ENCODE measurements at regions not wholly inside any gene's neighbourhood (a gene's known extent, or its start where the extent isn't known, plus 50 kb on each side); places are given as distances from the start of the nearest gene placed in this dataset.
A peak's percentile ranks its signal among the peaks of the same experiment; 100 is the strongest.
"Not testable (repeated sequence)": the region's sequence is repeated elsewhere in the genome, so short reads cannot be mapped to it uniquely, and the experiment has no call there.

DNA sequence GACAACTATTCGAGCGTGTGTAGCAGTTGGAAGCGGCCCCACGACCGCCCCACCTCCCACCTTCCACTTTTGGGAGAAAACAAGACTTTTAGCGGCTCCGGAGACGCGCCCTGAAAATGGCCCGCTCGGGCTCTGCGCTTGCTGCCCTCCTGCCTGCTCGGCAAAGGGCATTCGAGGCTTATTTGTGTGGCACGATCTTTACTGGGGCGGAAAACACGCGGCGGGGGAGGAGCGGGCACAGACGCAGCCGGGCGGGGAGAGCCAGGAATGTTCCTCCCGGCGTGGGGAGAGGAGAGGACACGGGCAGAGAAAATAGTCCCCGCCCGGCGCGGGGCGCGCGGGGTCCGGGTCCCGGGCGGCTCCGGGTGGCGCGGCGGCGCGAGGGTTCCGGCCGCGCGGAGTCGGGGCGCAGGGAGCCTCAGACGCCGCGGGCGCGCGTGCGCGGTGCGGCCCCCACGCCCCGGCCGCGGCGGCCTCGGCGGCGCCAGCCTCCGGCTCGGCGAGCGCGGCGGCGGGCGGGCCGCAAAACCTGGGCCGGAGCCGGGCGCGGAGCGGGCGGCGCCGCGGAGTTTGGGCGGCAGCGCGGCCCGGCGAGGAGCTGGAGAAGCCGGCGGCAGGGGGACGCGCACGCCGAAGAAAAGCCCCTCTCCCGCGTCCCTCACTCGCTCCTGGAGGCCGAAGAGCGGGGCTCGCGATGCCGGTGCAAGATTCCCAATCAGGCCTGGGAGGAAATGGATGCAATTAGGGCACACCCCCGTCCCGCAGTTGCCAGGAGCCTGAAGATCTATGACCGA, 90.0 kb upstream of the ARID1B start:
- Histone ChIP-seq H3K9me3 (ENCODE audit: low read depth, low read length) (no peaks in the 10 kb centered on the region), H3K27ac (peak overlapping the region; percentile 99), H3K36me3 (ENCODE audit: insufficient read depth, low read length) (no peaks in the 10 kb centered on the region), H3K9ac (ENCODE audit: insufficient read length) (peak overlapping the region; percentile 99), H3K4me3 (peak overlapping the region; percentile 98)
- DNase-seq (ENCODE audit: low read depth, low spot score), result no peak
- peak; percentile 78; the same call in 1 of the 2 replicates for TF ChIP-seq POLR2AphosphoS5 (IDR thresholded peaks at IDR 0.05; ENCODE audit: borderline replicate concordance, low read depth, low read length)
- TF ChIP-seq EZH2 (IDR thresholded peaks at IDR 0.05), result no peak

DNA sequence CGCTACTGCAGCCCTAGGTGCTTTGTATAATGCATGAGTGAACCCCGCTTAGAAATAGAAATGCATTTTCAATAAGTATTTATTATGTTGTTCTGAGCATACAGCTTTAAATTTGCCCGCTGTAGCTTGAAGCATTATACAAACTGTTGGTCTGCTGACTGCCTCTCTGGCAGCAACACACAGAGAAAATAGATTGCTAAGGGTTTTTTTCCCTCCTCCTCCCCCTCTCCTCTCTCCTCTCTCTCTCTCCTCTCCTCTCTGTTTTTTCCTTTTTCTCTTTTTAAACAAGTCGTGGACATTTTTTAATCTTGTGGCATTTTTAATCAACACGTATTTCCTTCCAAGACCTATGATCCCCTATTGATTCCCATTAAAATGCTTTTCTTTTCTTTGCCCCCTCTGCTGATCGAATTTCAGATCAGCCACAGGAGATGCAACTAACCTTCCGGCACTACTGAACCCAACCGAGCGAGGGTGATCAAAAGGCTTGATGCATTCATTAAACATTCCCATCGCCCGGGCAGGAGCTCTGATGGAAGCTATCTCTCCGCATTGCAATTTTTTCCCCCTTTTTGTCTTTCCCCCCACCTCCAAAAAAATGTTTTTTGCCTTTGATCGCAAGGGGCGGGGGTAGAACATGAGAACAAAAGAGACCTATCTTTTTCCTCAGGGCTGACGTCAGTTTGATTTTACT, 90.7 kb upstream of the ARID1B start:
- peak overlapping the region; percentile 98 for H3K4me3 ChIP-seq
- peak overlapping the region; percentile 99 for H3K27ac ChIP-seq
- no peaks in the 10 kb centered on the region for H3K36me3 ChIP-seq (ENCODE audit: insufficient read depth, low read length)
- H3K9ac ChIP-seq (ENCODE audit: insufficient read length), result peak overlapping the region; percentile 99
- no peaks in the 10 kb centered on the region for H3K9me3 ChIP-seq (ENCODE audit: low read depth, low read length)
- TF ChIP-seq FOXP2 (optimal IDR thresholded peaks at IDR 0.05; ENCODE audit: control extremely low read depth, extremely low read length, insufficient read depth) (no peak), EZH2 (IDR thresholded peaks at IDR 0.05) (no peak), POLR2AphosphoS5 (IDR thresholded peaks at IDR 0.05; ENCODE audit: borderline replicate concordance, low read depth, low read length) (peak; percentile 39; the same call in 1 of the 2 replicates)
- DNase-seq (ENCODE audit: low read depth, low spot score), result peak; percentile 59

- Histone ChIP-seq H3K9ac (ENCODE audit: insufficient read length) (peak overlapping the region; percentile 99), H3K9me3 (ENCODE audit: low read depth, low read length) (no peaks in the 10 kb centered on the region), H3K36me3 (ENCODE audit: insufficient read depth, low read length) (no peaks in the 10 kb centered on the region), H3K27ac (peak overlapping the region; percentile 99), H3K4me3 (peak overlapping the region; percentile 98)
- TF ChIP-seq EZH2 (IDR thresholded peaks at IDR 0.05) (no peak), POLR2AphosphoS5 (IDR thresholded peaks at IDR 0.05; ENCODE audit: borderline replicate concordance, low read depth, low read length) (no peak), FOXP2 (optimal IDR thresholded peaks at IDR 0.05; ENCODE audit: control extremely low read depth, extremely low read length, insufficient read depth) (no peak)
- no peak for DNase-seq (ENCODE audit: low read depth, low spot score)
Observed at GRCh38 chr6:156685823-156686222, 91.4 kb upstream of the ARID1B start.

GRCh38 chr6:156683821-156684220, 93.4 kb upstream of the ARID1B start:
- no peak for TF ChIP-seq POLR2AphosphoS5 (IDR thresholded peaks at IDR 0.05; ENCODE audit: borderline replicate concordance, low read depth, low read length)
- no peak for TF ChIP-seq EZH2 (IDR thresholded peaks at IDR 0.05)
- TF ChIP-seq FOXP2 (optimal IDR thresholded peaks at IDR 0.05; ENCODE audit: control extremely low read depth, extremely low read length, insufficient read depth), result no peak
- Histone ChIP-seq H3K27ac (no peak overlapping the region), H3K4me3 (no peak overlapping the region), H3K36me3 (ENCODE audit: insufficient read depth, low read length) (no peaks in the 10 kb centered on the region), H3K9me3 (ENCODE audit: low read depth, low read length) (no peaks in the 10 kb centered on the region), H3K9ac (ENCODE audit: insufficient read length) (no peak overlapping the region)
- DNase-seq (ENCODE audit: low read depth, low spot score), result no peak

GRCh38 chr6:156676721-156677120, 100.5 kb upstream of the ARID1B start:
- TF ChIP-seq POLR2AphosphoS5 (IDR thresholded peaks at IDR 0.05; ENCODE audit: borderline replicate concordance, low read depth, low read length) (no peak), EZH2 (IDR thresholded peaks at IDR 0.05) (no peak)
- Histone ChIP-seq H3K36me3 (ENCODE audit: insufficient read depth, low read length) (no peaks in the 10 kb centered on the region), H3K9ac (ENCODE audit: insufficient read length) (no peak overlapping the region), H3K9me3 (ENCODE audit: low read depth, low read length) (peaks cover 4% of the 10 kb centered on the region; the same call in 1 of the 2 replicates), H3K27ac (no peak overlapping the region), H3K4me3 (no peak overlapping the region)
- no peak for DNase-seq (ENCODE audit: low read depth, low spot score)

- Histone ChIP-seq H3K36me3 (ENCODE audit: insufficient read depth, low read length) (no peaks in the 10 kb centered on the region), H3K27ac (no peak overlapping the region), H3K9me3 (ENCODE audit: low read depth, low read length) (peaks cover 4% of the 10 kb centered on the region; the same call in 1 of the 2 replicates), H3K9ac (ENCODE audit: insufficient read length) (no peak overlapping the region), H3K4me3 (no peak overlapping the region)
- TF ChIP-seq POLR2AphosphoS5 (IDR thresholded peaks at IDR 0.05; ENCODE audit: borderline replicate concordance, low read depth, low read length) (no peak), FOXP2 (optimal IDR thresholded peaks at IDR 0.05; ENCODE audit: control extremely low read depth, extremely low read length, insufficient read depth) (no peak), EZH2 (IDR thresholded peaks at IDR 0.05) (no peak)
- no peak for DNase-seq (ENCODE audit: low read depth, low spot score)
Observed at GRCh38 chr6:156674197-156674596, 103.0 kb upstream of the ARID1B start.

- H3K4me3 ChIP-seq; H3K36me3 ChIP-seq (ENCODE audit: insufficient read depth, low read length); H3K9ac ChIP-seq (ENCODE audit: insufficient read length); H3K9me3 ChIP-seq (ENCODE audit: low read depth, low read length); DNase-seq (ENCODE audit: low read depth, low spot score); H3K27ac ChIP-seq: not testable (repeated sequence)
Observed at GRCh38 chr6:156670097-156670496, 107.1 kb upstream of the ARID1B start.

DNA sequence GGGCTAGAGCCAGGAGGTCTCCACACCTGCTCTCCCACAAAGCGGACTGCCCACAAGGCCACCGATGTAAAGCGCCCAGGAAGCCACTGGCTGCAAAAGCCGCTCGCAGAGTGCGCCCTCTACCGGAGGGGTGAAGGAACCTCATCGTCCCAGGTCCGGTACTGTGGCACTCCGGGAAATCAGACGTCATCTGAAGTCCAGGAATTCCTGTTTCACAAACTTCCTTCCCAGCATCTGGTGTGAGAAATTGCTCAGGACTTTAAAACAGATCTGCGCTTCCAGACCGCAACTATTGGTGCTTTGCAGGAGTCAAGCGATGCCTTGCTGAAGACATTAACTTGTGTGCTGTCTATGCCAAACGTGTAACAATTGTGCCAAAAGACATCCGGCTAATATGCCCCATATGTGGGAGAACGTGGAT, 115.1 kb upstream of the ARID1B start:
- Histone ChIP-seq H3K36me3 (ENCODE audit: insufficient read depth, low read length) (no peaks in the 10 kb centered on the region), H3K4me3 (no peak overlapping the region), H3K9ac (ENCODE audit: insufficient read length) (no peak overlapping the region), H3K27ac (no peak overlapping the region), H3K9me3 (ENCODE audit: low read depth, low read length) (no peaks in the 10 kb centered on the region)
- DNase-seq (ENCODE audit: low read depth, low spot score), result no peak
- TF ChIP-seq EZH2 (IDR thresholded peaks at IDR 0.05) (no peak), FOXP2 (optimal IDR thresholded peaks at IDR 0.05; ENCODE audit: control extremely low read depth, extremely low read length, insufficient read depth) (no peak), POLR2AphosphoS5 (IDR thresholded peaks at IDR 0.05; ENCODE audit: borderline replicate concordance, low read depth, low read length) (no peak)

Data from SK-N-MC (cell line).